ENCODE measurements at regions not wholly inside any gene's neighbourhood (a gene's known extent, or its start where the extent isn't known, plus 50 kb on each side); places are given as distances from the start of the nearest gene placed in this dataset.

DNA sequence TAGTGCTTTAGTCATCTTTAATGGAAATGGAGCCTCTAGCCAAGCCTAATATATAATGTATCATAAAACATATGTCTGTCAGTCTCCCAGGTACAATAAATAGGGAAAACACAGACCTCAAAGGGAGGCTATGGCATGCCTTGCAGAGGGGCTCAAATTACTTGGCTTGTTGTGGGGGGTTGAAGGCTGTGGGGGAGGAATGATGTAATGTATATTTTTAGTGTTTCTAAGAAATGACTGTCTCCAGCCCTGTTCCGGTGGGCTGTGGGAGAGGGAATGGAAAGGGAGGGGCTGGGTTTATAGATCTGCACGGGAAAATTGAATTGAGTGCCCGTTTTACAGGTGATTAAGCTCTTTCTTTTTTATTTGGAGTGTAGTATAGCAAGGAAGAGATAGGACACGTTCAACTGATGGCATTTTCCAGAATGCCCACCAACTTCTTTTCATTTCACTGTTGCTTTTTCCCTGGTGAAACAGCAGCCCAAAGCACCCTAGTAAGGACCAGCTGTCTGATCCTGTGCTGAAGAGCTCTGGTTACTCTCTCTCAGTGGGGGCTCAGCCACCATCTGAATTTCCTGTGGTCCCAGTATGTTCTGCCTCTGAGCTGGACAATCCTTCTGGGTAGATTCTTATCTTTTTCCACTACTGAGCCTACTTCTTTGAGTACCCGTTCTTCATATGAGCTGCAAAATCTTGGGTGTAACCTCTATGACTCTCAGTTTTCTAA, 220.7 kb upstream of the CASK start:
- TF ChIP-seq, protein P1, sequence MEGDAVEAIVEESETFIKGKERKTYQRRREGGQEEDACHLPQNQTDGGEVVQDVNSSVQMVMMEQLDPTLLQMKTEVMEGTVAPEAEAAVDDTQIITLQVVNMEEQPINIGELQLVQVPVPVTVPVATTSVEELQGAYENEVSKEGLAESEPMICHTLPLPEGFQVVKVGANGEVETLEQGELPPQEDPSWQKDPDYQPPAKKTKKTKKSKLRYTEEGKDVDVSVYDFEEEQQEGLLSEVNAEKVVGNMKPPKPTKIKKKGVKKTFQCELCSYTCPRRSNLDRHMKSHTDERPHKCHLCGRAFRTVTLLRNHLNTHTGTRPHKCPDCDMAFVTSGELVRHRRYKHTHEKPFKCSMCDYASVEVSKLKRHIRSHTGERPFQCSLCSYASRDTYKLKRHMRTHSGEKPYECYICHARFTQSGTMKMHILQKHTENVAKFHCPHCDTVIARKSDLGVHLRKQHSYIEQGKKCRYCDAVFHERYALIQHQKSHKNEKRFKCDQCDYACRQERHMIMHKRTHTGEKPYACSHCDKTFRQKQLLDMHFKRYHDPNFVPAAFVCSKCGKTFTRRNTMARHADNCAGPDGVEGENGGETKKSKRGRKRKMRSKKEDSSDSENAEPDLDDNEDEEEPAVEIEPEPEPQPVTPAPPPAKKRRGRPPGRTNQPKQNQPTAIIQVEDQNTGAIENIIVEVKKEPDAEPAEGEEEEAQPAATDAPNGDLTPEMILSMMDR (IDR thresholded peaks at IDR 0.05), result no peak
- TF ChIP-seq POLR2A (IDR thresholded peaks at IDR 0.05), result no peak
- no peak for TF ChIP-seq EP300 (IDR thresholded peaks at IDR 0.05)
- no peak for TF ChIP-seq POLR2AphosphoS5 (IDR thresholded peaks at IDR 0.05)
